SIG-M5 treated with dmso at 0.1 percent for 504 hours (cell line): ENCODE measurements at regions not wholly inside any gene's neighbourhood (a gene's known extent, or its start where the extent isn't known, plus 50 kb on each side); places are given as distances from the start of the nearest gene placed in this dataset.

Source experiments
- DNase-seq: peaks from one replicate; lab custom pipeline; 2025; ENCODE audit not compliant: unreplicated experiment; lab: John Stamatoyannopoulos, UW

- no peak for DNase-seq
Observed at GRCh38 chr5:68161156-68161555, 54.4 kb upstream of the PIK3R1 start.

DNA sequence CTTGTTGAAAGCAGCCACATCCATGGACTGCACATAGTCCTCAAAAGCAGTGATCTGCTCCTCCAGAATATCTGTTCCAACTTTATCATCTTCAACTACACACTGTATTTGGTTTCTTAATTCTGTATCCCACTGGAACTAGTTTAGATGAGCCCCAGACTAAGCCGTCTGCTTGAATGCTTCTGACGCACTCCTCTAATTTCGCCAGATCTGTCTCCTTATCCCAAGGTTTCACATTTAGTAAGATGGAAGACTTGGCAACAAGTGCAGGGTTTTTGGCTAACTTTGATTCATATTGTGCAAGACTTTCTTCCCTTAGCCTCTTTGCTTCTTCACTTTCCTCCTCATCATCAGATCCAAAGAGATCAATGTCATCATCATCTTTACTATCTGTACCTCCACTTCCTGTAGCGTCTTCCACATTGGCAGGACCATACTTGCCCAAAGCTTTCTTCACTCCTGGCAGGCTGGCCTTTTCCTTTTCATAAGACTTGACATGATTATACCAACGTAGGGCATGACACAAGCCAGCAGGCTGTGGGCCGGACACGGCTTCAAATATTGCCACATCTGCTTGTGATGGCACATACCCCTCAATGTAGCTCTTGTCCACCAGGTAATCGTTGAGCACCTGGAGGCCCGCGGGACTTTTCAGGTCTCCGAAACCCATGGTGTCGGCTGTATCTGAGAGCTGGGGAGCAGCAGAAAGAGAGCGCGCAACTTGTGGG lies 56.2 kb upstream of the PIK3R1 start:
- no peak for DNase-seq

DNA sequence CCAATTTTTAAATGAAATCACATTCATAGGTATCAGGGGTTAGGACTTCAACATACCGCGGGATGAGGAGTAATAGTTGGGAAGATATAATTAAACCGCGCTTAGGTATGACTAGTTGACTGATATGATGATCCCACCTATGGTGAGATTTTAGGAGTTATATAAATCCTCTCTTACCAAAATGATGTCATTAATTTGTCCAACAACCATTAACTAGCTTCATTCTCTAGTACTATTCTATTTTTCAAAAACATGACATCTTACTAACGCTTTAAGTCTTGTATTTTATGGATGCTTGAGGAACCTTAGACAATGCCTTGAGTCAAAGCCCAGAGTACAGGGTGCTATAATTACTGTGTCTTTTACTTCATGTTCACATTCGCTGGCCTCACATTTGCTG lies 59.6 kb upstream of the PIK3R1 start:
- no peak for DNase-seq

DNA sequence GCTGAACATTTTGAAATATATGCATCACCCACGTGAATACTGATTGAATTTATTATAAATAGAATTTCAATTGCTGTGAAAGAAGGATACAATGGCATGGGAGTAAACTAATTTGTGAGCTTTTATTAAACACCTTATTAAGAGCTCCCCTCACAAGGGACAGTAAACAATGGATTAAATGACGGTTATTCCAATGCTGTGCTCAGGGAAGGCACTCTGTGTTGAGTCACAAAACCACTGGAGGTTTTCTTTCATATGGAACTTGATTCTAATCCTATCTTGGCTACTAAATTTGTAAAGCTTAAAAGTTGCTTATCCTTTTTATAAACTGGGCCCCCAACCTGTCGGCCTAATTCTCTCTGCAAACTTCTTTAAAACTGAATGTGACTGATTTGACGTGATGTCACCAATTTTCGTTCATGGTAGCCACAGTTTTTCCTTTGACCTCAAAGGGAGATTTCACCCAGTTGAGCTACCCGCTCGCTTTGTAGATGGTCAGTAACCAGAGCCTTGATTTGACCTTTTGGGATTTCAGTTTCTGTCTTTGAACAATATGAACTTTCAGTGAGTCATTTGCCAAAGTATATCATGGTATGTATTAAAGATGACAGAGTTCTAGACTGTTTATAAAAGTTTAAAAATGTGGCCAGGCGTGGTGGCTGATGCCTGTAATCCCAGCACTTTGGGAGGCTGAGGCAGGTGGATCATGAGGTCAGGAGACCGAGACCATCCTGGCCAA lies 61.3 kb upstream of the PIK3R1 start:
- DNase-seq, result no peak

DNA sequence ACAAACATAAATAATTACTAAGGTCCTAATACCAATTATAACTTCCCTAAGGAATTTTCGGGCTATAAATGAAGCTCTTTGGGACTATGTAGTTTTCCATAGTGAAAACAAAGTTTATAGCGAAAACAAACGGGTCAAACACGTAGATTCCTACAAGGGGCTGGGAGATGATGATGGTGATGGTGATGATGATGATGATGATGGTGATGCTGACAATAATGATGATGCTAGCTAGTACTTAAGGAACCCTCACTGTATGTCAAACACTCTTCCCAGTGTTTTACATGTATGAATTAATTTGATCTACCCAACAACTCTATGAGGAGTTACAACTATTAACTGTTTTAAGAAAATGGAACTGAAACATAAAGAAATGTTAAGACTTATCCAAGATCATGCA lies 63.7 kb upstream of the PIK3R1 start:
- DNase-seq, result no peak

DNA sequence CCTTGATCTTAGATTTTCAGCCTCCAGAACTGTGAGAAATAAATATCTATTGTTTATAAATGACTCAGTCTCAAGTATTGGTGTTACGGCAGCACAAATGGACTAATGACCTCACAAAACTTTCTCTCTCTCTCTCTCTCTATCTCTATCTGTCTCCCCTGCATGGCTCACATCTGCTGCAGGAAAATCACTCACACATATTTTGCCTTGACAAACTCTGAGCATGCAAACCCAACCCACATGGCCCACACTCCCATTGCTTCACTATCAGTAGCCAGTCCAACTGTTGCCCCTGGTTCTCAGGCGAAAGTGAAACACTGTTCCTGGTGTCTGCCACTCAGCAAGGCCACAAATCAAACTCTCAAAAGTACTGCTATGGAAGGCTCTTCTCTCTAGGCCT lies 66.4 kb upstream of the PIK3R1 start:
- no peak for DNase-seq

GRCh38 chr5:68148096-68148495 lies 67.5 kb upstream of the PIK3R1 start:
- no peak for DNase-seq

GRCh38 chr5:68147659-68148058 lies 67.9 kb upstream of the PIK3R1 start:
- DNase-seq, result no peak

DNA sequence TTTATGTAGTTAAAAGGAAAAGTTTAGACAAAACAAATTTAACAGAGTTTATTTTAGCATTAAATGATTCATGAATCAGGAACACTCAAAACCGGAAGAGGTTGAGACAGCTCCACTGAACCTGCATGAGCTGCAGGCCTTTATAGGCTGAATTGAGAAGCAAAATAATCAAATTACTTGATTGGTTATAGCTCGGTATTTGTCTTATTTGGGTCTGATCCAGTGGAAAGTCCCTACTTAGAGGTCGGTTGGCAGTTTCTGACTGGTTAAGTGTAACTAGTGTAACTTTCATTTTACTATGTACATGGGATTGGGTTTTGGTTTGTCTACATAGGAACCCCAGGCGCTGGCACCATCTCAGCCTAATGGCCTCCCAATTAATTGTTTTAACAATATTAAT lies 74.1 kb upstream of the PIK3R1 start:
- no peak for DNase-seq

GRCh38 chr5:68140763-68141162 lies 74.8 kb upstream of the PIK3R1 start:
- DNase-seq, result no peak

- no peak for DNase-seq
Observed at GRCh38 chr5:68139611-68140441, 75.7 kb upstream of the PIK3R1 start.

- DNase-seq, result no peak
Observed at GRCh38 chr5:68137511-68138140, 77.9 kb upstream of the PIK3R1 start.

DNA sequence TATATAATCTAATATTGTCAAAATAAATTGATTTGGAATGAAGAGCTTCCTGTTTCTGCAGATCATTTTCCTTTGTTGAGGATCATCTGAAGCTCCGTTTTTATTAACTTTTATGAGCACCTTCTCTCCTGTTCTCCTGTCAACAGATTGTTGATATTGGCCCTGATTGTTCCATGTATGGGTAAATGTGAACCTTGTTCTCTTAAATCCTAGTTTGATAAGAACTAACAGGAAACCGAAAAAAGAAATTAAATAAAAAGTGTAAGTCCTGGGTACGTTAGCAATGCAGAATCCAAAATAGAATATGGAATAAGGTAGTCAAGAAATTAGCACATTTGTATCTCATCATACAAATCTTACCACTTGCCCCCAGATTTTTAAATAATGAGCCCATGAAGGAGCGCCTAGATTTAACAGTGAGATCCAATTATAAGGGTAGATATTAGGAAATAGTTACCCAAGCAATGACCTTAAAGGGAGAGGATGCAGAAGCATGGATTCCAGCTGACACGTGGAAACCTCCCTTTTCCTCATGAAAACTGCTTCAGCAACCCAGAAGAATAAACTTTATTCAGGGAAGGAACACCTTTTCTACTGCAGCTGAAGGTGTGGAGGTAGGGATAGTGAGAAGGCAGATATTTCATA lies 80.8 kb upstream of the PIK3R1 start:
- no peak for DNase-seq

DNA sequence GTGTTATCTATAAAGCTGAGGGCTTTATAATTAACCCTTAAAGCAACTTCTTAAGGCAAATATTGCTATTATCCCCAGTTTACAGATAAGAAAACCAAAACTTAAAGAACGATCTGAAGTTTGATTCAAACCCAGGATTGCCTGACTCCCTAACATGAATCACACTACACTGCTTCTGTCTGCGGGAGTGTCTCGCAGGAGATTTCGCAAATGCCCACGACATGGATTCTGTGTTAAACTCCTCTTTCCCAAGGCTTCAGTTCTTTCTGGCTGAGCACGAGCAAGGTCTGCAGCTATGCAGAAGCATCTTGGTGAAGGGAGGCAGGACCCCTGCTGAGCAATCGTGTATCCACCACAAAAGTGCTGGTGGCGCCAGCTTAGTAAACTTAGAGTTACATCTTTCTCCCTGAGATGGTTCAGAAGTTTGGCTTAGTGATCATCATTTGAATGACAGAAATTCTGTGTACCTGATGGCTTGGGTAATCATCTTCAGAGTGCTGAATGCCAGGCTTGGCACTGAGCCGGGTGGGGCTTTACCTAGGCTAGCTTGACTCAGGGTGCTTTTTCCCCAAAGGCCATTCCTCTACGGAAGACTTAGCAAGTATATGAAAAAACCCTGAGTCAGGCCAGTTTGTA lies 81.4 kb upstream of the PIK3R1 start:
- DNase-seq, result no peak

DNA sequence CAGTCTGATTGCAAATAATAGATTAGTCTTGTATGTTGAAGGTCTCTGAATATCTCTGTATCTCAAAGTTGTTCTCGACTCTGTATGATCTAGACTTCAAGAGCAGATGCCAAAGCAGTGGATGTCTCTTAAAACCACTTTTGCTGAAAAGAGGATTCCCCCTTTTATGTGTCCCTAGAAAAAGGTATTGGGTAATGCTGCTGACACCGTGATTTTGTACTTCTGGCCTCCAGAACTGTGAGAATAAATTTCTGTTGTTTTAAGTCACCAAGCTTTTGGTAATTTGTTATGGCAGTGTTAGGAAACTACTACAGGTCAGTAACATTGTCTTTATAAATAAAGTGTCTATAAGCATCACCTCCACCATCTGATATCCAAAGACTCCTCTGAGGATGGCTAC lies 85.3 kb upstream of the PIK3R1 start:
- DNase-seq, result no peak

- DNase-seq, result no peak
Observed at GRCh38 chr5:68129364-68129763, 86.2 kb upstream of the PIK3R1 start.

DNA sequence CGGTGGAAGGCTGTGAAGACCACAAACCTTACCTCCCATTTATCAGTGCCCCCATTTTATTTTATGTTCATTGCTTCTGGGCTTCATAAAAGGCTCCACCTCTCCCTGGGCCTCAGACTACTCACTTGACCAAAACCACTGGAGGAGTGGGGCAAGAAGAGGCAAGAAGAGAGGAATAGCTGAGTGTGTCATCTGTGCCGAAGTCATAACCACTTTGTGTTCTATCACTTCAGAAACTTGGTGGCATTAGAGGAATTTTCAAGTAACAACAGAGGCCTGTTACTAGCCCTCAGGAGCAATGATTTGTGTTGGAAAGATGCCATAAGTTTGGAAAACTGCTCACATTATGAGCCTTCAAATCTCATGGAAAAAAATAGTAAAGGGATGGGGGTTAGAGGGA lies 88.7 kb upstream of the PIK3R1 start:
- DNase-seq, result no peak

- no peak for DNase-seq
Observed at GRCh38 chr5:68122439-68123328, 92.9 kb upstream of the PIK3R1 start.

DNA sequence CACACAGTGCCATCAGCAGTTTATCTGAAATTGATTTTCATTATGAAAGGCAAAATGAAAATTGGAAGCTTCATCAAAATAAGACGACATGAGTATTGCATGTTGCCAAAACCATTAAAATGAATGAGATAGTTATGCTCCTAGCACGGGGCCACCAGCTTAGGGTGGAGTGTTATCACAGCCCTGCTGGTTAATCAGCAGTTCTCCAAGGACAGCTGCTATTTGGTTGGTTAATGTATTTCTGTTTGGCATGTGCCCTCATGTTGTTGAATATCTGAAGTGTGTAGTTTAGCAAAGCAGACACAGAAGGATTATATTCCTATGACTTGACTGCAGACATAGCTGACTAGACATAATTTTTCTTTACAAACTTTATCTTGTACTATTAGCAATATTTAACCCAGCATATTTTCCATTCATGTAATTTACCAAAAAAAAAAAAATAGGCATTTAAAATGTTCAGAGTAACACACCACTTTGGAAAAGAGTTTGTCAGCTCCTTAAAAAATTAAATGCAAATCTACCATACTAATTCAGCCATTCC lies 98.6 kb upstream of the PIK3R1 start:
- DNase-seq, result no peak
